WTC11 (cell line): ENCODE measurements at regions not wholly inside any gene's neighbourhood (a gene's known extent, or its start where the extent isn't known, plus 50 kb on each side); places are given as distances from the start of the nearest gene placed in this dataset.

Experiments
- ATAC-seq: fragments of 200-7000 bp; cut with Tn5 transposase; 2 replicates; pipeline ENCODE4 v1.10.0; 2021; ENCODE audit warnings: mild to moderate bottlenecking, moderate library complexity
- CTCF ChIA-PET: fragments of 300-600 bp; sonication (Branson Sonifier 250); formaldehyde crosslinking; loops from one replicate; lab custom pipeline; 2021; ENCODE audit warnings: antibody characterized with exemption; lab: Charles Lee
- POLR2A ChIA-PET: fragments of 350-600 bp; sonication (Branson Sonifier 250); formaldehyde crosslinking; loops from one replicate; lab custom pipeline; 2021; ENCODE audit warnings: antibody characterized with exemption; lab: Charles Lee
- DNase-seq: peaks from one replicate; pipeline ENCODE4 v3.0.0; 2021; ENCODE audit warnings: low spot score
- H3K27ac Mint-ChIP-seq: 2 replicates; pipeline ENCODE4 v1.8.0; 2021; ENCODE audit warnings: mixed read lengths
- H3K27me3 Mint-ChIP-seq: 2 replicates; pipeline ENCODE4 v1.8.0; 2021; ENCODE audit warnings: low read depth, mild to moderate bottlenecking, moderate library complexity, mixed read lengths
- H3K36me3 Mint-ChIP-seq: 2 replicates; pipeline ENCODE4 v1.8.0; 2021; ENCODE audit warnings: mixed read lengths
- H3K4me1 Mint-ChIP-seq: 2 replicates; pipeline ENCODE4 v1.8.0; 2022; ENCODE audit warnings: mixed read lengths
- H3K4me3 Mint-ChIP-seq: 2 replicates; pipeline ENCODE4 v1.8.0; 2021; ENCODE audit warnings: mild to moderate bottlenecking, moderate library complexity, mixed read lengths
- H3K9me3 Mint-ChIP-seq: 2 replicates; pipeline ENCODE4 v1.8.0; 2021; ENCODE audit warnings: mixed read lengths
- ATF6 ChIP-seq: sonication (generic); formaldehyde crosslinking; IDR thresholded peaks from 2 replicates; pipeline ENCODE4 v1.8.1; 2023; ENCODE audit warnings: mild to moderate bottlenecking, missing genetic modification reagents
- CREB1 ChIP-seq: sonication (generic); formaldehyde crosslinking; IDR thresholded peaks from 2 replicates; pipeline ENCODE4 v1.8.0; 2023; ENCODE audit warnings: mild to moderate bottlenecking, missing genetic modification reagents
- E2F4 ChIP-seq: sonication (generic); formaldehyde crosslinking; IDR thresholded peaks from 2 replicates; pipeline ENCODE4 v1.8.1; 2022; ENCODE audit warnings: low read depth, mild to moderate bottlenecking, moderate library complexity, missing genetic modification reagents, borderline replicate concordance
- ELF4 ChIP-seq: sonication (generic); formaldehyde crosslinking; IDR thresholded peaks from 2 replicates; pipeline ENCODE4 v1.8.1; 2022; ENCODE audit warnings: low read depth, mild to moderate bottlenecking, moderate library complexity, missing genetic modification reagents
- FOXJ3 ChIP-seq: sonication (generic); formaldehyde crosslinking; IDR thresholded peaks from 2 replicates; pipeline ENCODE4 v1.9.0; 2021; ENCODE audit warnings: missing genetic modification reagents, mild to moderate bottlenecking, borderline replicate concordance
- GABPB1 ChIP-seq: sonication (generic); formaldehyde crosslinking; IDR thresholded peaks from 2 replicates; pipeline ENCODE4 v1.8.1; 2023; ENCODE audit warnings: mild to moderate bottlenecking, missing genetic modification reagents
- IRF2 ChIP-seq: sonication (generic); formaldehyde crosslinking; IDR thresholded peaks from 2 replicates; pipeline ENCODE4 v1.8.0; 2022; ENCODE audit warnings: low read depth, missing genetic modification reagents, borderline replicate concordance
- MAX ChIP-seq: sonication (generic); formaldehyde crosslinking; IDR thresholded peaks from 2 replicates; pipeline ENCODE4 v1.8.0; 2022; ENCODE audit warnings: mild to moderate bottlenecking, missing genetic modification reagents
- MXD4 ChIP-seq: fragments of 250-450 bp; sonication (Bioruptor Pico); IDR thresholded peaks from 2 replicates; pipeline ENCODE4 v1.8.0; 2021; ENCODE audit warnings: mild to moderate bottlenecking, moderate library complexity, borderline replicate concordance
- PRDM15 ChIP-seq: sonication (generic); formaldehyde crosslinking; IDR thresholded peaks from 2 replicates; pipeline ENCODE4 v1.8.0; 2022; ENCODE audit warnings: missing genetic modification reagents
- RELA ChIP-seq: sonication (generic); formaldehyde crosslinking; IDR thresholded peaks from 2 replicates; pipeline ENCODE4 v1.8.1; 2022; ENCODE audit warnings: missing genetic modification reagents, mild to moderate bottlenecking, borderline replicate concordance
- TP53 ChIP-seq: sonication (generic); formaldehyde crosslinking; IDR thresholded peaks from 2 replicates; pipeline ENCODE4 v1.8.1; 2023; ENCODE audit warnings: mild to moderate bottlenecking, missing genetic modification reagents
- ZBTB21 ChIP-seq: sonication (generic); formaldehyde crosslinking; IDR thresholded peaks from 2 replicates; pipeline ENCODE4 v1.8.1; 2023; ENCODE audit warnings: mild to moderate bottlenecking, missing genetic modification reagents, borderline replicate concordance
- ZBTB43 ChIP-seq: sonication (generic); formaldehyde crosslinking; IDR thresholded peaks from 2 replicates; pipeline ENCODE4 v1.8.1; 2023; ENCODE audit warnings: mild to moderate bottlenecking, missing genetic modification reagents
- ZNF121 ChIP-seq: sonication (generic); formaldehyde crosslinking; IDR thresholded peaks from 2 replicates; pipeline ENCODE4 v1.8.0; 2023; ENCODE audit warnings: missing genetic modification reagents
- ZNF263 ChIP-seq: sonication (generic); formaldehyde crosslinking; IDR thresholded peaks from 2 replicates; pipeline ENCODE4 v1.8.1; 2022; ENCODE audit warnings: low read depth, mild to moderate bottlenecking, moderate library complexity, missing genetic modification reagents
- ZNF396 ChIP-seq: fragments of 250-450 bp; sonication (Bioruptor Pico); IDR thresholded peaks from 2 replicates; pipeline ENCODE4 v1.8.0; 2021; ENCODE audit warnings: mild to moderate bottlenecking, moderate library complexity, borderline replicate concordance
- ZNF512 ChIP-seq: sonication (generic); formaldehyde crosslinking; IDR thresholded peaks from 2 replicates; pipeline ENCODE4 v1.8.1; 2022; ENCODE audit warnings: missing genetic modification reagents, borderline replicate concordance
- ZSCAN18 ChIP-seq: fragments of 250-450 bp; sonication (Bioruptor Pico); IDR thresholded peaks from 2 replicates; pipeline ENCODE4 v2.1.2; 2022; ENCODE audit warnings: mild to moderate bottlenecking, moderate library complexity

- Mint-ChIP-seq H3K27me3 (no peaks in the 10 kb centered on the region), H3K4me1 (peaks cover 6% of the 10 kb centered on the region), H3K27ac (0 out of 2 replicates have a peak overlapping the region, but pooled peaks have one; percentile 36), H3K4me3 (no peak overlapping the region), H3K9me3 (no peaks in the 10 kb centered on the region), H3K36me3 (no peaks in the 10 kb centered on the region; the same call in 1 of the 2 replicates)
- no peak for ATAC-seq
- ChIA-PET CTCF (interaction anchor here (3.0 kb wide), 1 partner anchor 12 kb away, joined by 10 read pairs; no protein-coding TSS in a partner anchor), POLR2A (no interaction called here)
- DNase-seq, result no peak
- TF ChIP-seq ZBTB43 (CRISPR knock-in tag) (no peak), RELA (no peak), TP53 (CRISPR knock-in tag) (no peak), ZNF396 (CRISPR knock-in tag) (no peak), ZNF263 (CRISPR knock-in tag) (no peak), PRDM15 (CRISPR knock-in tag) (no peak), ZSCAN18 (CRISPR knock-in tag) (no peak), IRF2 (CRISPR knock-in tag) (no peak)
Observed at GRCh38 chr11:70498976-70499801, 100.9 kb downstream of the CTTN start.

GRCh38 chr11:70500076-70500847, 101.9 kb downstream of the CTTN start:
- ATAC-seq (no peak), DNase-seq (no peak)
- no peaks in the 10 kb centered on the region for H3K9me3 Mint-ChIP-seq
- H3K27me3 Mint-ChIP-seq, result no peaks in the 10 kb centered on the region
- no peak overlapping the region for H3K27ac Mint-ChIP-seq
- no peaks in the 10 kb centered on the region for H3K36me3 Mint-ChIP-seq
- H3K4me1 Mint-ChIP-seq, result peaks cover 6% of the 10 kb centered on the region
- ChIA-PET POLR2A (no interaction called here), CTCF (interaction anchor here (3.0 kb wide), 1 partner anchor 11 kb away, joined by 10 read pairs; no protein-coding TSS in a partner anchor)
- no peak overlapping the region for H3K4me3 Mint-ChIP-seq
- TF ChIP-seq FOXJ3 (CRISPR knock-in tag) (no peak), CREB1 (CRISPR knock-in tag) (no peak), ATF6 (CRISPR knock-in tag) (no peak), ZBTB43 (CRISPR knock-in tag) (no peak), MAX (CRISPR knock-in tag) (no peak), ZBTB21 (CRISPR knock-in tag) (no peak), ZNF121 (CRISPR knock-in tag) (no peak), ZNF512 (CRISPR knock-in tag) (no peak), E2F4 (CRISPR knock-in tag) (no peak), ELF4 (CRISPR knock-in tag) (no peak), MXD4 (CRISPR knock-in tag) (no peak), GABPB1 (CRISPR knock-in tag) (no peak)
